ENCODE measurements at regions not wholly inside any gene's neighbourhood (a gene's known extent, or its start where the extent isn't known, plus 50 kb on each side); places are given as distances from the start of the nearest gene placed in this dataset.
"Not testable (repeated sequence)": the region's sequence is repeated elsewhere in the genome, so short reads cannot be mapped to it uniquely, and the experiment has no call there.

DNA sequence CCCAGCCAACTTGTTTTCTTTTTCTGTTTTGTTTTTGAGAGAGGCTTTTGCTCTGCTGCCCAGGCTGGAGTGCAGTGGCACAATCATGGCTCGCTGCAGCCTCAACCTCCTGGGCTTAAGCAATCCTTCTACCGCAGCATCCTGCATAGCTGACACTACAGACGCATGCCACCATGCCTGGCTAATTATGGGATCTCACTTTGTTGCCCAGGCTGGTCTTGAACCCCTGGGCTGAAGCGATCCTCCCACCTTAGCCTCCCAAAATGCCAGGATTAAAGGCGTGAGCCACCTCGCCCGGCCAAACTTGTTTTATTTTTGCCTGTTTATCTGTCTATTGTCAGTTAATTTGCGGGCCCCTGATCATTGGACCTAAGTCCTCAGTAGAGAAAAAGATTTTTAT, 61.6 kb upstream of the MSH6 start:
- TF ChIP-seq, protein P1, sequence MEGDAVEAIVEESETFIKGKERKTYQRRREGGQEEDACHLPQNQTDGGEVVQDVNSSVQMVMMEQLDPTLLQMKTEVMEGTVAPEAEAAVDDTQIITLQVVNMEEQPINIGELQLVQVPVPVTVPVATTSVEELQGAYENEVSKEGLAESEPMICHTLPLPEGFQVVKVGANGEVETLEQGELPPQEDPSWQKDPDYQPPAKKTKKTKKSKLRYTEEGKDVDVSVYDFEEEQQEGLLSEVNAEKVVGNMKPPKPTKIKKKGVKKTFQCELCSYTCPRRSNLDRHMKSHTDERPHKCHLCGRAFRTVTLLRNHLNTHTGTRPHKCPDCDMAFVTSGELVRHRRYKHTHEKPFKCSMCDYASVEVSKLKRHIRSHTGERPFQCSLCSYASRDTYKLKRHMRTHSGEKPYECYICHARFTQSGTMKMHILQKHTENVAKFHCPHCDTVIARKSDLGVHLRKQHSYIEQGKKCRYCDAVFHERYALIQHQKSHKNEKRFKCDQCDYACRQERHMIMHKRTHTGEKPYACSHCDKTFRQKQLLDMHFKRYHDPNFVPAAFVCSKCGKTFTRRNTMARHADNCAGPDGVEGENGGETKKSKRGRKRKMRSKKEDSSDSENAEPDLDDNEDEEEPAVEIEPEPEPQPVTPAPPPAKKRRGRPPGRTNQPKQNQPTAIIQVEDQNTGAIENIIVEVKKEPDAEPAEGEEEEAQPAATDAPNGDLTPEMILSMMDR (IDR thresholded peaks at IDR 0.05), result no peak
- no peak for TF ChIP-seq POLR2A (IDR thresholded peaks at IDR 0.05)
- Histone ChIP-seq H3K4me1 (replicated peaks in 1 of 2) (no peaks in the 10 kb centered on the region), H3K27ac (no peak overlapping the region), H3K9me3 (replicated peaks in 1 of 3) (no peaks in the 10 kb centered on the region), H3K36me3 (replicated peaks in 1 of 2) (no peaks in the 10 kb centered on the region), H3K4me3 (no peak overlapping the region), H3K27me3 (no peaks in the 10 kb centered on the region)
- no peak for DNase-seq
- intact Hi-C loops (cut with DNase I), result no loop called here
- WGBS, 4 donors, result 87 to 97% (median 90%) methylated on average over 8 of the region's 8 CpGs

DNA sequence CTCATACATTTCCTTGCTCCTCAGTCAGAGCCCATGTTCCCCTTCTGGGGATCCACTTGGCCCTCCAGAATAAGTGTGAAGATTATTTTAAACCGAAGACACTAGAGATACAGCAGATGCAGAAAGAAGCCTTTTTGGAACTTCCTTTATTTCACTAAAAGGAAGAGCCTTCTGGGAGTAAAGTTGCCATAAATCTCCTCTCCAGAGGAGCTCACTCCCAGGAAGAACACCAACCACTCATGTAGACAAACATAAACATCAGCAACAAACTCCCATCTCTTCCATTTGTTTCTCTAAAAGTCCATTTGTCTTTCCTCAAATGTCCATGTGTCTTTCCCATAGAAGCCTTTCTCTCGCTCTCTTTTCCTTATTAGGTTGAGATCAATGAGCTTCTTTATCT, 62.4 kb upstream of the MSH6 start:
- no peaks in the 10 kb centered on the region for H3K4me1 ChIP-seq (replicated peaks in 1 of 2)
- no peak overlapping the region for H3K27ac ChIP-seq
- intact Hi-C loops (cut with DNase I), result no loop called here
- H3K9me3 ChIP-seq (replicated peaks in 1 of 3), result no peaks in the 10 kb centered on the region
- 0 to 16% (median 7%) methylated on average over 2 of the region's 2 CpGs for WGBS, 4 donors
- no peak overlapping the region for H3K4me3 ChIP-seq
- no peaks in the 10 kb centered on the region for H3K36me3 ChIP-seq (replicated peaks in 1 of 2)
- no peaks in the 10 kb centered on the region for H3K27me3 ChIP-seq
- DNase-seq, result no peak
- no peak for TF ChIP-seq POLR2A (IDR thresholded peaks at IDR 0.05)
- TF ChIP-seq, protein P1 (IDR thresholded peaks at IDR 0.05), result no peak

DNA sequence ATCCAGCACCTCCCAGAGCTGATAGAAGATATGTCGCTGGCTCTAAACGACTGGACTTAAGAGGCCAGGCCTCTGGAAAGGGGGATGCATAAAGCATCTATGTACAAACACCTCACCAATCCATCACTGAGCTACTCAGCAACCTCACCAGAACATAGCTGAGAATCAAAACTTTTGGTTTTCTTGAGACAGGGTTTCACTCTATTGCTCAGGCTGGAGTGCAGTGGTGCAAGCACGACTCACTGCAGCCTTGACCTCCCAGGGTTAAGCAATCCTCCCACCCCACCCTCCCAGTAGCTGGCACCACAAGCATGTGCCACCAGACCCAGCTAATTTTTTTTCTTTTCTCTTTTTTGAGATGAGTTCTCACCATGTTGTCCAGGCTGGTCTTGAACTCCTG, 62.9 kb upstream of the MSH6 start:
- Histone ChIP-seq H3K4me3 (no peak overlapping the region), H3K36me3 (replicated peaks in 1 of 2) (no peaks in the 10 kb centered on the region), H3K27ac (no peak overlapping the region), H3K9me3 (replicated peaks in 1 of 3) (no peaks in the 10 kb centered on the region), H3K27me3 (no peaks in the 10 kb centered on the region), H3K4me1 (replicated peaks in 1 of 2) (no peaks in the 10 kb centered on the region)
- intact Hi-C loops (cut with DNase I), result no loop called here
- 49 to 61% (median 57%) methylated on average over 3 of the region's 3 CpGs for WGBS, 4 donors
- no peak for DNase-seq
- TF ChIP-seq, protein P1 (IDR thresholded peaks at IDR 0.05), result no peak
- no peak for TF ChIP-seq POLR2A (IDR thresholded peaks at IDR 0.05)

DNA sequence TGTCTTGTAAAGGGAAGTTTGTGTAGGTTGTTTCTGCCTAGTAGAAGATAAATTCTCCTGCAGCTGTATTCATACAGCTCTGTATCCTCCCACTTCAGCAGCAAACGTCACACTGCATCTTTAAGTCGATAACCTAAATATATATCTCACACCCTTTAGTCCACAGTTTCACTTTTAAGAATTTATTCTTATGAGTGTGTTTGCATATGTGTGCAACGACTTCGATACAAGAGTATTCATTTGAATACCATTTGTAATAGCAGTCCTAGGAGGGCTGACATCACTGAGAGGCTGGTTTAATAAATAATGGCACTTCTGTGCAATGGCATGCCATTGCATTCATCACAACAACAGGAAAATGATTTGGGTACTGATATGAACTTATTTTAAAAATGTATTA, 63.8 kb upstream of the MSH6 start:
- Histone ChIP-seq H3K27ac (no peak overlapping the region), H3K9me3 (replicated peaks in 1 of 3) (no peaks in the 10 kb centered on the region), H3K4me3 (no peak overlapping the region), H3K36me3 (replicated peaks in 1 of 2) (no peaks in the 10 kb centered on the region), H3K27me3 (no peaks in the 10 kb centered on the region), H3K4me1 (replicated peaks in 1 of 2) (no peaks in the 10 kb centered on the region)
- intact Hi-C loops (cut with DNase I), result no loop called here
- DNase-seq, result no peak
- 70 to 76% (median 74%) methylated on average over 4 of the region's 4 CpGs for WGBS, 4 donors
- TF ChIP-seq POLR2A (IDR thresholded peaks at IDR 0.05), result no peak
- TF ChIP-seq, protein P1 (IDR thresholded peaks at IDR 0.05), result no peak

DNA sequence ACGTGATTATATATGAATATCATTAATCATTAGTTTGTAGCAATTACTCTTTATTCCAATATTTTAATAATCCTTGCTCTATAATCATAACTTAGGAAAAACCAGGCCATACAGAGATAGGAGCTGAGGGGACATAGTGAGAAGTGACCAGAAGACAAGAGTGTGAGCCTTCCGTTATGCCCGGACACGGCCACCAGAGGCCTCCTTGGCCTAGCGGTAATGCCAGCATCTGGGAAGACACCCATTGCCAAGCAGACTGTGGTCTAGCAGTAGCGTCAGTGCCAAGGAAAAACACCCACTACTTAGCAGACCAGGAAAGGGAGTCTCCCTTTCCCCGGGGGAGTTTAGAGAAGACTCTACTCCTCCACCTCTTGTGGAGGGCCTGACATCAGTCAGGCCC, 66.6 kb upstream of the MSH6 start:
- H3K27ac ChIP-seq; H3K9me3 ChIP-seq (replicated peaks in 1 of 3); DNase-seq; H3K36me3 ChIP-seq (replicated peaks in 1 of 2); intact Hi-C loops (cut with DNase I); H3K4me3 ChIP-seq; H3K27me3 ChIP-seq; H3K4me1 ChIP-seq (replicated peaks in 1 of 2): not testable (repeated sequence)
- WGBS, 4 donors, result 77 to 82% (median 81%) methylated on average over 7 of the region's 7 CpGs
